Tibial nerve (tissue), 4 donors: ENCODE measurements at regions not wholly inside any gene's neighbourhood (a gene's known extent, or its start where the extent isn't known, plus 50 kb on each side); places are given as distances from the start of the nearest gene placed in this dataset.

ENCODE experiments used
- DNase-seq, 2 donors: peaks; one replicate each; pipeline ENCODE4 v3.0.0-alpha.2; 2019; ENCODE audit warnings: low spot score in 2 of 2
- H3K27ac ChIP-seq, 4 donors: fragments of 200-600 bp; sonication (generic) in 3 of 4; one replicate each; pipeline ENCODE4 v1.5.1; 2017 to 2019; ENCODE audit warnings: mild to moderate bottlenecking in 1 of 4
- H3K27me3 ChIP-seq, 2 donors: fragments of 200-600 bp; sonication (generic) in 1 of 2; one replicate each; pipeline versions ENCODE4 v1.5.1 to v1.6.0; 2017 to 2019
- H3K36me3 ChIP-seq, 3 donors: fragments of 200-600 bp; sonication (generic); one replicate each; pipeline ENCODE4 v1.5.1; 2018 to 2019
- H3K4me1 ChIP-seq, 4 donors: fragments of 200-600 bp; sonication (generic) in 3 of 4; one replicate each; pipeline ENCODE4 v1.5.1; 2017 to 2019
- H3K4me3 ChIP-seq, 4 donors: fragments of 200-600 bp; sonication (generic) in 3 of 4; one replicate each; pipeline ENCODE4 v1.5.1; 2017 to 2019; ENCODE audit warnings: mild to moderate bottlenecking in 1 of 4, moderate library complexity in 1 of 4
- H3K9me3 ChIP-seq, 4 donors: fragments of 200-600 bp; sonication (generic) in 3 of 4; one replicate each; pipeline ENCODE4 v1.5.1; 2017 to 2019
- CTCF ChIP-seq, 5 experiments: fragments of 200-600 bp in 3 of 5; fragments of 450-650 bp in 2 of 5; sonication (generic) in 3 of 5; IDR thresholded peaks; one replicate each; pipeline ENCODE4 v1.5.1; 2016 to 2019; ENCODE audit warnings: antibody characterized with exemption in 5 of 5, mild to moderate bottlenecking in 3 of 5, moderate library complexity in 2 of 5
- EP300 ChIP-seq, 2 donors: sonication (generic); formaldehyde crosslinking; IDR thresholded peaks; one replicate each; pipeline ENCODE4 v1.6.1; 2017; ENCODE audit warnings: antibody characterized with exemption in 2 of 2, mild to moderate bottlenecking in 1 of 2
- POLR2A ChIP-seq, 2 donors: fragments of 450-650 bp; IDR thresholded peaks; one replicate each; pipeline ENCODE4 v1.6.1; 2017; ENCODE audit warnings: antibody characterized with exemption in 2 of 2, mild to moderate bottlenecking in 2 of 2, moderate library complexity in 2 of 2
- WGBS, 2 donors: methylation state at CpG; one replicate each; pipeline ENCODE4 v1.1.5; 2018; 5-methylcytosine and 5-hydroxymethylcytosine counted together

- Histone ChIP-seq H3K4me1 (peaks cover 0 to 35% (median 23%) of the 10 kb centered on the region in 4 donors), H3K27ac (no peak overlapping the region), H3K4me3 (no peak overlapping the region), H3K36me3 (no peaks in the 10 kb centered on the region), H3K9me3 (no peaks in the 10 kb centered on the region), H3K27me3 (no peaks in the 10 kb centered on the region)
- WGBS, 2 donors = 92 to 96% methylated on average over 10 of the region's 10 CpGs
- no peak for DNase-seq
- TF ChIP-seq EP300 (IDR thresholded peaks at IDR 0.05) (no peak), CTCF (IDR thresholded peaks at IDR 0.05) (no peak), POLR2A (IDR thresholded peaks at IDR 0.05) (no peak)
Measured at GRCh38 chr15:70502529-70502928, 260.8 kb downstream of the UACA start.

DNA sequence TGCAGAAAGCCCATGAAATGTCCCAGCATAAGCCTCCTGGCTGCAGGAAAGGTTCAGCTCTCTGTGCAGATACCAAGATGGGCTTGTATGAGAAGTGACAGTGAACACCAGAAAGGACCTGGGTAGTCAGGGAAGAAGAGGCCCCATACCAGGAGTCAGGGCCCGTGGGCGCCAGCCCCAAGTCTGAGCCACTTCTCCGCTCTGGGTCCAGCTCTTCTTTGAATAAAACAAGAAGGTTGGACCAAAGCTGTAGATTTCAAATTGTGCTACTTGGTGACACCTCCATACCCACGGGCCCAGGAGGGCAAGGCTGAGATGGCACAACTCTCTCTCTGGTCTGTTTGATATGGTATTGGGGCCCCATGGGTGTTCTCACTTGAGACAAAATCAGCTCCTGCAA lies 261.5 kb downstream of the UACA start:
- H3K4me3 ChIP-seq = no peak overlapping the region
- H3K4me1 ChIP-seq = peaks cover 0 to 35% (median 23%) of the 10 kb centered on the region in 4 donors
- DNase-seq = no peak
- H3K9me3 ChIP-seq = no peaks in the 10 kb centered on the region
- H3K27me3 ChIP-seq = no peaks in the 10 kb centered on the region
- no peaks in the 10 kb centered on the region for H3K36me3 ChIP-seq
- TF ChIP-seq CTCF (IDR thresholded peaks at IDR 0.05) = no peak
- TF ChIP-seq POLR2A (IDR thresholded peaks at IDR 0.05) = no peak
- TF ChIP-seq EP300 (IDR thresholded peaks at IDR 0.05) = no peak
- whole genome bisulfite sequencing, 2 donors = 96 to 98% methylated on average over 4 of the region's 4 CpGs
- H3K27ac ChIP-seq = no peak overlapping the region

GRCh38 chr15:70501121-70501727 lies 262.1 kb downstream of the UACA start:
- Histone ChIP-seq H3K36me3 (no peaks in the 10 kb centered on the region), H3K9me3 (no peaks in the 10 kb centered on the region), H3K4me3 (no peak overlapping the region), H3K27ac (no peak overlapping the region), H3K27me3 (no peaks in the 10 kb centered on the region), H3K4me1 (peaks cover 0 to 35% (median 23%) of the 10 kb centered on the region in 4 donors)
- WGBS, 2 donors = 66 to 79% methylated on average over 8 of the region's 8 CpGs
- no peak for DNase-seq
- no peak for TF ChIP-seq EP300 (IDR thresholded peaks at IDR 0.05)

- H3K27me3 ChIP-seq = no peaks in the 10 kb centered on the region
- TF ChIP-seq CTCF (IDR thresholded peaks at IDR 0.05) (no peak), EP300 (IDR thresholded peaks at IDR 0.05) (no peak), POLR2A (IDR thresholded peaks at IDR 0.05) (no peak)
- WGBS, 2 donors = 80 to 94% methylated on average over 3 to 4 of the region's 4 CpGs
- H3K4me1 ChIP-seq = peaks cover 0 to 31% (median 19%) of the 10 kb centered on the region in 4 donors
- no peak overlapping the region for H3K4me3 ChIP-seq
- no peaks in the 10 kb centered on the region for H3K9me3 ChIP-seq
- H3K36me3 ChIP-seq = no peaks in the 10 kb centered on the region
- DNase-seq = no peak
- H3K27ac ChIP-seq = no peak overlapping the region
Measured at GRCh38 chr15:70499791-70500190, 263.6 kb downstream of the UACA start.

DNA sequence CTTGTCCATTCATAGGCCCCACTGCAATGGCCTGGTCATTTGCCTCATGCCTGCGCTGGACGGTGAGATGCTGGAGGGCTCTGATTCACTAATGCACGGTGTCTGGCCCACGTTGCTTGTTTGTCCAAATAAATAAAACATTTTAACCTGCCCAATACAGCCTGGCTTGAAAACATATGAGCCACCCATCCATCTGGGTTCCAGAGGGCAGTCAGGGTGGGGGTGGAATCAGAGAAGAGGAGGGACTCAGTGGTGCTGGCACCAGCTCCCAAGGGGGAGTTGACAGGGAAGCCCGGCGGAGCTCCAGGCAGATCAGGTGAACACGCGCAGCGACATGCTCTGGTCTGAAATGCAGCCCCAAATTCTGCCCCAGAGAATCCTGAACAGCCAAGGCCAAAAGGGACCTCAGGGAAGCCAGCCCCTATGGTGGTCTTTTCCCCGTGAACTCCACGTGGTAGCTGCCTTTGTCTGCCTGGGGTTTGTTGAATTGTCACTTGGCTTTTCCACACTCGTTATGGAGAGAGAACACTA lies 265.2 kb downstream of the UACA start:
- TF ChIP-seq EP300 (IDR thresholded peaks at IDR 0.05) = no peak
- no peak for TF ChIP-seq POLR2A (IDR thresholded peaks at IDR 0.05)
- TF ChIP-seq CTCF (IDR thresholded peaks at IDR 0.05) = no peak
- no peak for DNase-seq
- Histone ChIP-seq H3K9me3 (no peaks in the 10 kb centered on the region), H3K36me3 (no peaks in the 10 kb centered on the region), H3K27me3 (no peaks in the 10 kb centered on the region), H3K4me1 (peaks cover 0 to 26% (median 13%) of the 10 kb centered on the region in 4 donors), H3K4me3 (no peak overlapping the region), H3K27ac (no peak overlapping the region)
- 94 to 97% methylated on average over 12 of the region's 12 CpGs for WGBS, 2 donors
